GM23338 (cell line): ENCODE measurements at regions not wholly inside any gene's neighbourhood (a gene's known extent, or its start where the extent isn't known, plus 50 kb on each side); places are given as distances from the start of the nearest gene placed in this dataset.

Source experiments
- ATAC-seq: fragments of 200-7000 bp; cut with Tn5 transposase; 3 replicates; pipeline ENCODE4 v1.9.1; 2020
- DNase-seq: peaks from one replicate; pipeline ENCODE4 v3.0.0-alpha.2; 2015; ENCODE audit warnings: low spot score
- H2AFZ ChIP-seq: fragments of 200-600 bp; sonication (generic); 2 replicates; pipeline ENCODE4 v1.8.0; 2016; ENCODE audit warnings: antibody characterized with exemption, mild to moderate bottlenecking, moderate library complexity
- H3F3A ChIP-seq: fragments of 200-600 bp; sonication (generic); replicated peaks from 2 replicates; pipeline ENCODE4 v1.8.0; 2017; ENCODE audit warnings: antibody characterized with exemption, mixed run types, low read depth
- H3K27ac ChIP-seq: fragments of 200-600 bp; sonication (generic); 2 replicates; pipeline ENCODE4 v1.6.1; 2016; ENCODE audit warnings: low read depth
- H3K27me3 ChIP-seq: fragments of 200-600 bp; sonication (generic); 2 replicates; pipeline ENCODE4 v1.8.0; 2016; ENCODE audit warnings: mild to moderate bottlenecking, mixed run types, moderate library complexity; ENCODE audit not compliant: insufficient read depth
- H3K36me3 ChIP-seq: fragments of 200-600 bp; sonication (generic); 2 replicates; pipeline ENCODE4 v1.8.0; 2016; ENCODE audit warnings: mild to moderate bottlenecking; ENCODE audit not compliant: insufficient read depth
- H3K4me1 ChIP-seq: fragments of 200-600 bp; sonication (generic); 2 replicates; pipeline ENCODE4 v1.8.0; 2016; ENCODE audit warnings: mild to moderate bottlenecking, moderate library complexity; ENCODE audit not compliant: insufficient read depth
- H3K4me2 ChIP-seq: fragments of 200-600 bp; sonication (generic); 2 replicates; pipeline ENCODE4 v1.7.1; 2017; ENCODE audit warnings: mixed run types
- H3K4me3 ChIP-seq: fragments of 200-600 bp; sonication (generic); 2 replicates; pipeline ENCODE4 v1.6.1; 2016; ENCODE audit warnings: mixed run types
- H3K79me2 ChIP-seq: fragments of 200-600 bp; sonication (generic); replicated peaks from 2 replicates; pipeline ENCODE4 v1.8.0; 2017; ENCODE audit warnings: mild to moderate bottlenecking; ENCODE audit not compliant: insufficient read depth
- H3K9me2 ChIP-seq: fragments of 200-600 bp; sonication (generic); 2 replicates; pipeline ENCODE4 v1.8.0; 2017; ENCODE audit not compliant: insufficient read depth
- H4K20me1 ChIP-seq: fragments of 200-600 bp; sonication (generic); replicated peaks from 2 replicates; pipeline ENCODE4 v1.8.0; 2017; ENCODE audit warnings: mild to moderate bottlenecking; ENCODE audit not compliant: insufficient read depth
- H3K27ac Mint-ChIP-seq: 2 replicates; pipeline ENCODE4 v1.8.0; 2020; ENCODE audit warnings: inconsistent platforms, mild to moderate bottlenecking, moderate library complexity, mixed read lengths
- H3K27me3 Mint-ChIP-seq: 3 replicates; pipeline ENCODE4 v1.8.0; 2022; ENCODE audit warnings: low read depth, mild to moderate bottlenecking, moderate library complexity, mixed read lengths, inconsistent platforms; ENCODE audit not compliant: insufficient read depth, poor library complexity
- H3K36me3 Mint-ChIP-seq: 3 replicates; pipeline ENCODE4 v1.8.0; 2021; ENCODE audit warnings: low read depth, mild to moderate bottlenecking, inconsistent platforms, moderate library complexity, mixed read lengths
- H3K4me1 Mint-ChIP-seq: 3 replicates; pipeline ENCODE4 v1.8.0; 2020; ENCODE audit warnings: mild to moderate bottlenecking, inconsistent platforms, mixed read lengths
- H3K4me3 Mint-ChIP-seq: 3 replicates; pipeline ENCODE4 v1.8.0; 2021; ENCODE audit warnings: moderate library complexity, mild to moderate bottlenecking, inconsistent platforms, mixed read lengths
- H3K9me3 Mint-ChIP-seq: 3 replicates; pipeline ENCODE4 v1.8.0; 2020; ENCODE audit warnings: moderate library complexity, mild to moderate bottlenecking, inconsistent platforms, mixed read lengths
- CREB1 ChIP-seq: fragments of 250-450 bp; sonication (Bioruptor Pico); IDR thresholded peaks from 2 replicates; pipeline ENCODE4 v1.5.0; 2020; ENCODE audit warnings: low read depth, mild to moderate bottlenecking, moderate library complexity
- EZH2 ChIP-seq: fragments of 200-600 bp; sonication (generic); IDR thresholded peaks from one replicate; pipeline ENCODE4 v1.8.0; 2017; ENCODE audit warnings: antibody characterized with exemption, mild to moderate bottlenecking, low read depth; ENCODE audit not compliant: unreplicated experiment
- EZH2phosphoT487 ChIP-seq: fragments of 200-600 bp; sonication (generic); IDR thresholded peaks from one replicate; pipeline ENCODE4 v1.8.1; 2018; ENCODE audit warnings: antibody characterized with exemption; ENCODE audit not compliant: unreplicated experiment
- JUNB ChIP-seq: IDR thresholded peaks from one replicate; pipeline ENCODE4 v1.6.1; 2016; ENCODE audit warnings: antibody characterized with exemption; ENCODE audit not compliant: unreplicated experiment
- NANOG ChIP-seq: IDR thresholded peaks from 2 replicates; pipeline ENCODE4 v1.6.1; 2016; ENCODE audit warnings: antibody characterized with exemption, borderline replicate concordance
- POLR2AphosphoS5 ChIP-seq: IDR thresholded peaks from 2 replicates; pipeline ENCODE4 v1.6.1; 2016; ENCODE audit warnings: antibody characterized with exemption, low read depth
- STAT1 ChIP-seq: IDR thresholded peaks from one replicate; pipeline ENCODE4 v1.6.1; 2016; ENCODE audit warnings: antibody characterized with exemption; ENCODE audit not compliant: unreplicated experiment
- ZNF114 ChIP-seq: fragments of 250-450 bp; sonication (Bioruptor Pico); IDR thresholded peaks from 2 replicates; pipeline ENCODE4 v1.5.0; 2020; ENCODE audit warnings: mild to moderate bottlenecking, moderate library complexity
- ZNF331 ChIP-seq: fragments of 250-450 bp; sonication (Bioruptor Pico); IDR thresholded peaks from 2 replicates; pipeline ENCODE4 v1.5.0; 2020; ENCODE audit warnings: low read depth, mild to moderate bottlenecking, moderate library complexity
- TF ChIP-seq, protein P1 (sequence below): IDR thresholded peaks from one replicate; pipeline ENCODE4 v1.6.1; 2018; ENCODE audit warnings: antibody characterized with exemption; ENCODE audit not compliant: unreplicated experiment
- TF ChIP-seq, protein P2 (sequence below): IDR thresholded peaks from 2 replicates; pipeline ENCODE4 v1.6.1; 2016; ENCODE audit warnings: antibody characterized with exemption
- TF ChIP-seq, protein P3 (sequence below), 2 experiments: fragments of 200-600 bp in 1 of 2; sonication (generic) in 1 of 2; conservative IDR thresholded peaks; 2 replicates each; pipeline versions ENCODE4 v1.5.1 to v1.6.1; 2016 to 2017; ENCODE audit warnings: antibody characterized with exemption in 2 of 2, low read depth in 2 of 2, mild to moderate bottlenecking in 2 of 2, moderate library complexity in 1 of 2
- TF ChIP-seq, protein P4 (sequence below): fragments of 250-450 bp; sonication (Bioruptor Pico); IDR thresholded peaks from 2 replicates; pipeline ENCODE4 v1.5.0; 2020; ENCODE audit warnings: mild to moderate bottlenecking, moderate library complexity

DNA sequence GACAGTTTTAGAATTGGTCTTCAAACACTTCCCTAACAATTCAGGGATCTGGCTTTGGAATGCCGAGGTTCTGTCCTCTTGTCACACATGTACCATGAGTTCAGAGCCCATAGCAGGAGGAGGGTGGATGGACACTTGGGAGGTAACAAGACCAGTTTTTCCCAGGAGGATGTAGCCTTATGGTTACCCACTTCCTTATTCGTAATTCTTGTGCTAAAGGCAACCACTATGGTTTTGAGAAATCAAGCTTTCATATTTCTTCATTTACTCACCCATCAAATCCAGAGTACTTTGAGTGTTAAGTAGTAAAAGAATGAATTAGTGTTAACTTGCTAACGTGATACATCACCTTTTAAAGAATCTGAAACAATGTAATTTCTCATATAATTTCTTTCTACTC, 479.6 kb upstream of the ALCAM start (continued):
- TF ChIP-seq, protein P1, sequence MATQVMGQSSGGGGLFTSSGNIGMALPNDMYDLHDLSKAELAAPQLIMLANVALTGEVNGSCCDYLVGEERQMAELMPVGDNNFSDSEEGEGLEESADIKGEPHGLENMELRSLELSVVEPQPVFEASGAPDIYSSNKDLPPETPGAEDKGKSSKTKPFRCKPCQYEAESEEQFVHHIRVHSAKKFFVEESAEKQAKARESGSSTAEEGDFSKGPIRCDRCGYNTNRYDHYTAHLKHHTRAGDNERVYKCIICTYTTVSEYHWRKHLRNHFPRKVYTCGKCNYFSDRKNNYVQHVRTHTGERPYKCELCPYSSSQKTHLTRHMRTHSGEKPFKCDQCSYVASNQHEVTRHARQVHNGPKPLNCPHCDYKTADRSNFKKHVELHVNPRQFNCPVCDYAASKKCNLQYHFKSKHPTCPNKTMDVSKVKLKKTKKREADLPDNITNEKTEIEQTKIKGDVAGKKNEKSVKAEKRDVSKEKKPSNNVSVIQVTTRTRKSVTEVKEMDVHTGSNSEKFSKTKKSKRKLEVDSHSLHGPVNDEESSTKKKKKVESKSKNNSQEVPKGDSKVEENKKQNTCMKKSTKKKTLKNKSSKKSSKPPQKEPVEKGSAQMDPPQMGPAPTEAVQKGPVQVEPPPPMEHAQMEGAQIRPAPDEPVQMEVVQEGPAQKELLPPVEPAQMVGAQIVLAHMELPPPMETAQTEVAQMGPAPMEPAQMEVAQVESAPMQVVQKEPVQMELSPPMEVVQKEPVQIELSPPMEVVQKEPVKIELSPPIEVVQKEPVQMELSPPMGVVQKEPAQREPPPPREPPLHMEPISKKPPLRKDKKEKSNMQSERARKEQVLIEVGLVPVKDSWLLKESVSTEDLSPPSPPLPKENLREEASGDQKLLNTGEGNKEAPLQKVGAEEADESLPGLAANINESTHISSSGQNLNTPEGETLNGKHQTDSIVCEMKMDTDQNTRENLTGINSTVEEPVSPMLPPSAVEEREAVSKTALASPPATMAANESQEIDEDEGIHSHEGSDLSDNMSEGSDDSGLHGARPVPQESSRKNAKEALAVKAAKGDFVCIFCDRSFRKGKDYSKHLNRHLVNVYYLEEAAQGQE, result no peak
- TF ChIP-seq CREB1 (CRISPR knock-in tag) (no peak), NANOG (no peak), JUNB (no peak), EZH2 (no peak), ZNF331 (no peak), STAT1 (no peak), EZH2phosphoT487 (no peak), POLR2AphosphoS5 (no peak), ZNF114 (CRISPR knock-in tag) (no peak)
- TF ChIP-seq, protein P2, sequence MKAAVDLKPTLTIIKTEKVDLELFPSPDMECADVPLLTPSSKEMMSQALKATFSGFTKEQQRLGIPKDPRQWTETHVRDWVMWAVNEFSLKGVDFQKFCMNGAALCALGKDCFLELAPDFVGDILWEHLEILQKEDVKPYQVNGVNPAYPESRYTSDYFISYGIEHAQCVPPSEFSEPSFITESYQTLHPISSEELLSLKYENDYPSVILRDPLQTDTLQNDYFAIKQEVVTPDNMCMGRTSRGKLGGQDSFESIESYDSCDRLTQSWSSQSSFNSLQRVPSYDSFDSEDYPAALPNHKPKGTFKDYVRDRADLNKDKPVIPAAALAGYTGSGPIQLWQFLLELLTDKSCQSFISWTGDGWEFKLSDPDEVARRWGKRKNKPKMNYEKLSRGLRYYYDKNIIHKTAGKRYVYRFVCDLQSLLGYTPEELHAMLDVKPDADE, result no peak
- TF ChIP-seq, protein P3, sequence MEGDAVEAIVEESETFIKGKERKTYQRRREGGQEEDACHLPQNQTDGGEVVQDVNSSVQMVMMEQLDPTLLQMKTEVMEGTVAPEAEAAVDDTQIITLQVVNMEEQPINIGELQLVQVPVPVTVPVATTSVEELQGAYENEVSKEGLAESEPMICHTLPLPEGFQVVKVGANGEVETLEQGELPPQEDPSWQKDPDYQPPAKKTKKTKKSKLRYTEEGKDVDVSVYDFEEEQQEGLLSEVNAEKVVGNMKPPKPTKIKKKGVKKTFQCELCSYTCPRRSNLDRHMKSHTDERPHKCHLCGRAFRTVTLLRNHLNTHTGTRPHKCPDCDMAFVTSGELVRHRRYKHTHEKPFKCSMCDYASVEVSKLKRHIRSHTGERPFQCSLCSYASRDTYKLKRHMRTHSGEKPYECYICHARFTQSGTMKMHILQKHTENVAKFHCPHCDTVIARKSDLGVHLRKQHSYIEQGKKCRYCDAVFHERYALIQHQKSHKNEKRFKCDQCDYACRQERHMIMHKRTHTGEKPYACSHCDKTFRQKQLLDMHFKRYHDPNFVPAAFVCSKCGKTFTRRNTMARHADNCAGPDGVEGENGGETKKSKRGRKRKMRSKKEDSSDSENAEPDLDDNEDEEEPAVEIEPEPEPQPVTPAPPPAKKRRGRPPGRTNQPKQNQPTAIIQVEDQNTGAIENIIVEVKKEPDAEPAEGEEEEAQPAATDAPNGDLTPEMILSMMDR (conservative IDR thresholded peaks at IDR 0.05; ENCODE audit: low read depth in 2 of 2), result no peak

DNA sequence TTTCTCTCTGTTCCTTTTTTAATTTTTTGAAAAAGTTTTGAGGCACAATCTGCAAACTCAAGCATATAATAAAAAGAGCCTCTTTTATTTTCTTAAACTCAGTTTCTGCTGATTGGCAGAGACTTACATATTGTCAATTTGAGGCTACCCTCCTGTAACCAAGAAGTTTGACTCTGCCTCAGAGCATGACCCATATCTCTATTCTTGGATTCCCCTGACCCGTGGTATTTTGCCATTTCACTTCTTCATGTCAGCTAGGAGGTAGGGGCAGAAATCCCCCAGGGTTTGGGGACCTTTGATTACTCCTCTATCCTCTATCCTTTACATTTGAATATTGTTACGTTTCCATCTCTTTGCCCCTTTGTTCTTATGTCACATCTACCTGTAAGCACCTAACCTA, 479.1 kb upstream of the ALCAM start:
- ATAC-seq (no peak), DNase-seq (no peak)
- no peak overlapping the region for H3K4me3 ChIP-seq
- peaks cover 12% of the 10 kb centered on the region for H3K9me2 ChIP-seq
- Mint-ChIP-seq H3K27ac (no peak overlapping the region), H3K4me1 (peaks cover 13% of the 10 kb centered on the region; the same call in 2 of the 3 replicates), H3K9me3 (peaks cover 3% of the 10 kb centered on the region; the same call in 1 of the 3 replicates), H3K4me3 (no peak overlapping the region), H3K27me3 (no peaks in the 10 kb centered on the region), H3K36me3 (peaks cover 4% of the 10 kb centered on the region; the same call in 1 of the 3 replicates)
- no peak overlapping the region for H2AFZ ChIP-seq
- H3K27me3 ChIP-seq, result no peaks in the 10 kb centered on the region
- H3K4me1 ChIP-seq, result peaks cover 8% of the 10 kb centered on the region; the same call in 1 of the 2 replicates
- no peak overlapping the region for H3K4me2 ChIP-seq
- no peaks in the 10 kb centered on the region for H4K20me1 ChIP-seq
- no peaks in the 10 kb centered on the region for H3K36me3 ChIP-seq
- no peak overlapping the region for H3K27ac ChIP-seq
- no peaks in the 10 kb centered on the region for H3F3A ChIP-seq
- H3K79me2 ChIP-seq, result no peaks in the 10 kb centered on the region
- TF ChIP-seq POLR2AphosphoS5, result no peak
- TF ChIP-seq ZNF114 (CRISPR knock-in tag), result no peak
- TF ChIP-seq, protein P4, sequence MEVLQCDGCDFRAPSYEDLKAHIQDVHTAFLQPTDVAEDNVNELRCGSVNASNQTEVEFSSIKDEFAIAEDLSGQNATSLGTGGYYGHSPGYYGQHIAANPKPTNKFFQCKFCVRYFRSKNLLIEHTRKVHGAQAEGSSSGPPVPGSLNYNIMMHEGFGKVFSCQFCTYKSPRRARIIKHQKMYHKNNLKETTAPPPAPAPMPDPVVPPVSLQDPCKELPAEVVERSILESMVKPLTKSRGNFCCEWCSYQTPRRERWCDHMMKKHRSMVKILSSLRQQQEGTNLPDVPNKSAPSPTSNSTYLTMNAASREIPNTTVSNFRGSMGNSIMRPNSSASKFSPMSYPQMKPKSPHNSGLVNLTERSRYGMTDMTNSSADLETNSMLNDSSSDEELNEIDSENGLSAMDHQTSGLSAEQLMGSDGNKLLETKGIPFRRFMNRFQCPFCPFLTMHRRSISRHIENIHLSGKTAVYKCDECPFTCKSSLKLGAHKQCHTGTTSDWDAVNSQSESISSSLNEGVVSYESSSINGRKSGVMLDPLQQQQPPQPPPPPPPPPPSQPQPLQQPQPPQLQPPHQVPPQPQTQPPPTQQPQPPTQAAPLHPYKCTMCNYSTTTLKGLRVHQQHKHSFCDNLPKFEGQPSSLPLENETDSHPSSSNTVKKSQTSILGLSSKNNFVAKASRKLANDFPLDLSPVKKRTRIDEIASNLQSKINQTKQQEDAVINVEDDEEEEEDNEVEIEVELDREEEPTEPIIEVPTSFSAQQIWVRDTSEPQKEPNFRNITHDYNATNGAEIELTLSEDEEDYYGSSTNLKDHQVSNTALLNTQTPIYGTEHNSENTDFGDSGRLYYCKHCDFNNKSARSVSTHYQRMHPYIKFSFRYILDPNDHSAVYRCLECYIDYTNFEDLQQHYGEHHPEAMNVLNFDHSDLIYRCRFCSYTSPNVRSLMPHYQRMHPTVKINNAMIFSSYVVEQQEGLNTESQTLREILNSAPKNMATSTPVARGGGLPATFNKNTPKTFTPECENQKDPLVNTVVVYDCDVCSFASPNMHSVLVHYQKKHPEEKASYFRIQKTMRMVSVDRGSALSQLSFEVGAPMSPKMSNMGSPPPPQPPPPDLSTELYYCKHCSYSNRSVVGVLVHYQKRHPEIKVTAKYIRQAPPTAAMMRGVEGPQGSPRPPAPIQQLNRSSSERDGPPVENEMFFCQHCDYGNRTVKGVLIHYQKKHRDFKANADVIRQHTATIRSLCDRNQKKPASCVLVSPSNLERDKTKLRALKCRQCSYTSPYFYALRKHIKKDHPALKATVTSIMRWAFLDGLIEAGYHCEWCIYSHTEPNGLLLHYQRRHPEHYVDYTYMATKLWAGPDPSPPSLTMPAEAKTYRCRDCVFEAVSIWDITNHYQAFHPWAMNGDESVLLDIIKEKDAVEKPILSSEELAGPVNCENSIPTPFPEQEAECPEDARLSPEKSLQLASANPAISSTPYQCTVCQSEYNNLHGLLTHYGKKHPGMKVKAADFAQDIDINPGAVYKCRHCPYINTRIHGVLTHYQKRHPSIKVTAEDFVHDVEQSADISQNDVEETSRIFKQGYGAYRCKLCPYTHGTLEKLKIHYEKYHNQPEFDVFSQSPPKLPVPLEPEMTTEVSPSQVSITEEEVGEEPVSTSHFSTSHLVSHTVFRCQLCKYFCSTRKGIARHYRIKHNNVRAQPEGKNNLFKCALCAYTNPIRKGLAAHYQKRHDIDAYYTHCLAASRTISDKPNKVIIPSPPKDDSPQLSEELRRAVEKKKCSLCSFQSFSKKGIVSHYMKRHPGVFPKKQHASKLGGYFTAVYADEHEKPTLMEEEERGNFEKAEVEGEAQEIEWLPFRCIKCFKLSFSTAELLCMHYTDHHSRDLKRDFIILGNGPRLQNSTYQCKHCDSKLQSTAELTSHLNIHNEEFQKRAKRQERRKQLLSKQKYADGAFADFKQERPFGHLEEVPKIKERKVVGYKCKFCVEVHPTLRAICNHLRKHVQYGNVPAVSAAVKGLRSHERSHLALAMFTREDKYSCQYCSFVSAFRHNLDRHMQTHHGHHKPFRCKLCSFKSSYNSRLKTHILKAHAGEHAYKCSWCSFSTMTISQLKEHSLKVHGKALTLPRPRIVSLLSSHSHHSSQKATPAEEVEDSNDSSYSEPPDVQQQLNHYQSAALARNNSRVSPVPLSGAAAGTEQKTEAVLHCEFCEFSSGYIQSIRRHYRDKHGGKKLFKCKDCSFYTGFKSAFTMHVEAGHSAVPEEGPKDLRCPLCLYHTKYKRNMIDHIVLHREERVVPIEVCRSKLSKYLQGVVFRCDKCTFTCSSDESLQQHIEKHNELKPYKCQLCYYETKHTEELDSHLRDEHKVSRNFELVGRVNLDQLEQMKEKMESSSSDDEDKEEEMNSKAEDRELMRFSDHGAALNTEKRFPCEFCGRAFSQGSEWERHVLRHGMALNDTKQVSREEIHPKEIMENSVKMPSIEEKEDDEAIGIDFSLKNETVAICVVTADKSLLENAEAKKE, result no peak
- no peak for TF ChIP-seq JUNB
